IMR-90 (cell line): ENCODE measurements at regions not wholly inside any gene's neighbourhood (a gene's known extent, or its start where the extent isn't known, plus 50 kb on each side); places are given as distances from the start of the nearest gene placed in this dataset.

Experiments
- ATAC-seq: fragments of 200-7000 bp; cut with Tn5 transposase; 2 replicates; pipeline ENCODE4 v1.9.1; 2020; ENCODE audit warnings: low read depth, mild to moderate bottlenecking, moderate library complexity
- BruUV-seq: library from RNA; stranded (reverse); fragments of 400-500 nt; replicated peaks from 2 replicates; lab custom pipeline; 2021; lab: Mats Ljungman, UMichigan
- CTCF ChIA-PET: fragments of 300-600 bp; formaldehyde crosslinking; extraction: SDS; loops from one replicate; lab custom pipeline; 2021; ENCODE audit warnings: antibody characterized with exemption; lab: Yijun Ruan, JAX
- POLR2A ChIA-PET: fragments of 300-600 bp; sonication (Branson Sonifier 250); formaldehyde crosslinking; loops from one replicate; lab custom pipeline; 2022; ENCODE audit warnings: antibody characterized with exemption; ENCODE audit not compliant: unreplicated experiment; lab: Charles Lee
- DNase-seq: peaks from one replicate; pipeline ENCODE4 v3.0.0; 2013
- H2AFZ ChIP-seq: replicated peaks from 2 replicates; pipeline ENCODE3; 2013; ENCODE audit warnings: low read length, mild to moderate bottlenecking; ENCODE audit not compliant: poor library complexity
- H2AK5ac ChIP-seq: 2 replicates; pipeline ENCODE4 v1.6.1; 2013; ENCODE audit warnings: low read depth, low read length, inconsistent platforms
- H2AK9ac ChIP-seq: replicated peaks from 2 replicates; pipeline ENCODE3; 2013; ENCODE audit warnings: mild to moderate bottlenecking, low read depth, low read length, moderate library complexity; ENCODE audit not compliant: poor library complexity
- H2BK120ac ChIP-seq: 2 replicates; pipeline ENCODE4 v1.6.1; 2013; ENCODE audit warnings: low read depth, low read length, inconsistent platforms
- H2BK15ac ChIP-seq: 3 replicates; pipeline ENCODE4 v1.6.1; 2013; ENCODE audit warnings: low read depth, low read length, inconsistent platforms
- H2BK20ac ChIP-seq: 2 replicates; pipeline ENCODE4 v1.6.1; 2013; ENCODE audit warnings: low read depth, mild to moderate bottlenecking, inconsistent platforms, low read length, moderate library complexity
- H2BK5ac ChIP-seq: 2 replicates; pipeline ENCODE4 v1.6.1; 2013; ENCODE audit warnings: mild to moderate bottlenecking, low read depth, low read length, inconsistent platforms; ENCODE audit not compliant: poor library complexity, severe bottlenecking
- H3K14ac ChIP-seq: replicated peaks from 2 replicates; pipeline ENCODE4 v1.6.1; 2013; ENCODE audit warnings: low read depth, low read length, inconsistent platforms
- H3K18ac ChIP-seq: 2 replicates; pipeline ENCODE4 v1.6.1; 2013; ENCODE audit warnings: low read depth, low read length, control low read depth
- H3K23ac ChIP-seq: 2 replicates; pipeline ENCODE4 v1.6.1; 2013; ENCODE audit warnings: low read depth, low read length, inconsistent platforms
- H3K27ac ChIP-seq: 2 replicates; pipeline ENCODE4 v1.5.1; 2013; ENCODE audit warnings: mild to moderate bottlenecking, control low read depth, low read length; ENCODE audit not compliant: insufficient read depth
- H3K27me3 ChIP-seq: 2 replicates; pipeline ENCODE4 v1.6.1; 2013; ENCODE audit warnings: low read length; ENCODE audit not compliant: control insufficient read depth, insufficient read depth
- H3K36me3 ChIP-seq: 2 replicates; pipeline ENCODE4 v1.6.1; 2013; ENCODE audit warnings: low read length, mixed read lengths; ENCODE audit not compliant: control insufficient read depth, insufficient read depth
- H3K4ac ChIP-seq: 2 replicates; pipeline ENCODE4 v1.6.1; 2013; ENCODE audit warnings: low read depth, low read length, inconsistent platforms
- H3K4me1 ChIP-seq: 2 replicates; pipeline ENCODE4 v1.6.1; 2013; ENCODE audit warnings: low read length, mixed read lengths; ENCODE audit not compliant: control insufficient read depth, insufficient read depth
- H3K4me2 ChIP-seq: 2 replicates; pipeline ENCODE4 v1.6.1; 2013; ENCODE audit warnings: low read depth, mild to moderate bottlenecking, control low read depth, low read length, moderate library complexity
- H3K4me3 ChIP-seq: 2 replicates; pipeline ENCODE4 v1.5.1; 2013; ENCODE audit warnings: low read depth, mild to moderate bottlenecking, control low read depth, low read length, moderate library complexity; ENCODE audit not compliant: insufficient read depth
- H3K56ac ChIP-seq: 2 replicates; pipeline ENCODE4 v1.6.1; 2013; ENCODE audit warnings: low read length, inconsistent platforms; ENCODE audit not compliant: insufficient read depth; ENCODE audit errors: extremely low read depth
- H3K79me1 ChIP-seq, 2 experiments: 2 replicates each; pipeline ENCODE4 v1.6.1; 2013; ENCODE audit warnings: low read length in 2 of 2, inconsistent platforms in 1 of 2, low read depth in 1 of 2
- H3K9ac ChIP-seq: 2 replicates; pipeline ENCODE4 v1.6.1; 2013; ENCODE audit warnings: low read depth, low read length, control low read depth
- H3K9me1 ChIP-seq: 2 replicates; pipeline ENCODE4 v1.6.1; 2013; ENCODE audit warnings: low read length, inconsistent platforms; ENCODE audit not compliant: insufficient read depth
- H3K9me3 ChIP-seq: 2 replicates; pipeline ENCODE4 v1.6.1; 2013; ENCODE audit warnings: low read length; ENCODE audit not compliant: control insufficient read depth, insufficient read depth
- H4K20me1 ChIP-seq: 2 replicates; pipeline ENCODE4 v1.6.1; 2013; ENCODE audit warnings: low read length, inconsistent platforms; ENCODE audit not compliant: insufficient read depth
- H4K5ac ChIP-seq: 2 replicates; pipeline ENCODE4 v1.6.1; 2013; ENCODE audit warnings: mild to moderate bottlenecking, low read depth, low read length, control low read depth
- H4K8ac ChIP-seq, 2 experiments: 2 replicates each; pipeline ENCODE4 v1.6.1; 2013; ENCODE audit warnings: low read depth in 2 of 2, low read length in 2 of 2, control low read depth in 1 of 2, inconsistent platforms in 1 of 2
- H4K91ac ChIP-seq: 2 replicates; pipeline ENCODE4 v1.6.1; 2013; ENCODE audit warnings: low read depth, low read length, inconsistent platforms; ENCODE audit not compliant: insufficient read depth
- BHLHE40 ChIP-seq: fragments of 150-350 bp; IDR thresholded peaks from 2 replicates; pipeline ENCODE4 v1.6.1; 2016; ENCODE audit warnings: mild to moderate bottlenecking, low read depth, low read length
- CEBPB ChIP-seq: IDR thresholded peaks from 2 replicates; pipeline ENCODE4 v1.6.1; 2012; ENCODE audit warnings: low read depth, low read length, improper control_type of control experiment
- CHD1 ChIP-seq: IDR thresholded peaks from 2 replicates; pipeline ENCODE4 v1.6.1; 2012; ENCODE audit warnings: low read depth, low read length, improper control_type of control experiment
- ELK1 ChIP-seq: fragments of 150-350 bp; IDR thresholded peaks from 2 replicates; pipeline ENCODE4 v1.6.1; 2016; ENCODE audit warnings: low read depth, mild to moderate bottlenecking, low read length, moderate library complexity, borderline replicate concordance
- MAFK ChIP-seq: IDR thresholded peaks from 2 replicates; pipeline ENCODE4 v1.6.1; 2012; ENCODE audit warnings: low read depth, low read length, improper control_type of control experiment
- MAZ ChIP-seq: IDR thresholded peaks from 2 replicates; pipeline ENCODE4 v1.6.1; 2012; ENCODE audit warnings: low read depth, mild to moderate bottlenecking, low read length, improper control_type of control experiment, moderate library complexity, borderline replicate concordance
- MXI1 ChIP-seq: IDR thresholded peaks from 2 replicates; pipeline ENCODE4 v1.6.1; 2012; ENCODE audit warnings: low read depth, mild to moderate bottlenecking, low read length, moderate library complexity, borderline replicate concordance
- NFE2L2 ChIP-seq: fragments of 150-350 bp; IDR thresholded peaks from 2 replicates; pipeline ENCODE4 v1.6.1; 2016; ENCODE audit warnings: low read depth, mild to moderate bottlenecking, low read length
- RAD21 ChIP-seq: IDR thresholded peaks from 2 replicates; pipeline ENCODE4 v1.6.1; 2012; ENCODE audit warnings: low read length, improper control_type of control experiment
- RFX5 ChIP-seq: IDR thresholded peaks from 2 replicates; pipeline ENCODE4 v1.8.0; 2012; ENCODE audit warnings: low read depth, mild to moderate bottlenecking, low read length, moderate library complexity
- SMC3 ChIP-seq: fragments of 150-350 bp; IDR thresholded peaks from 2 replicates; pipeline ENCODE4 v1.6.1; 2016; ENCODE audit warnings: low read depth, mild to moderate bottlenecking, antibody characterized with exemption, low read length, moderate library complexity
- WGBS, 2 experiments: methylation state at CpG; one replicate each; pipeline versions ENCODE4 v1.1.5 to v1.1.7; 2013; ENCODE audit warnings: missing lambda C conversion rate in 2 of 2; ENCODE audit not compliant: insufficient read length in 1 of 2; ENCODE audit errors: extremely low coverage in 2 of 2; 5-methylcytosine and 5-hydroxymethylcytosine counted together
- dilution Hi-C: fragments of 300-500 bp; cut with HindIII; formaldehyde crosslinking; loops from one replicate; pipeline ENCODE4 v1.14.3; 2018; ENCODE audit warnings: low sequenced_read_pairs; ENCODE audit not compliant: unreplicated experiment
- in situ Hi-C: fragments of 300-500 bp; cut with MboI; formaldehyde crosslinking; loops from 3 replicates; pipeline ENCODE4 v1.14.3; 2019; ENCODE audit warnings: low sequenced_read_pairs, inconsistent platforms, mixed read lengths
- intact Hi-C: fragments of 100-400 bp; cut with micrococcal nuclease; formaldehyde crosslinking; loops from 2 replicates; pipeline ENCODE4 v1.10.0; 2022
- TF ChIP-seq, protein P1 (sequence below): fragments of 150-350 bp; IDR thresholded peaks from 2 replicates; pipeline ENCODE4 v1.6.1; 2017; ENCODE audit warnings: mild to moderate bottlenecking, antibody characterized with exemption, low read length, low read depth
- TF ChIP-seq, protein P2 (sequence below): conservative IDR thresholded peaks from 2 replicates; pipeline ENCODE4 v1.5.1; 2012; ENCODE audit warnings: mild to moderate bottlenecking, low read depth, low read length, improper control_type of control experiment

- no peaks in the 10 kb centered on the region for H3K36me3 ChIP-seq
- H2AK9ac ChIP-seq, result no peak overlapping the region
- TF ChIP-seq RFX5, result no peak
- TF ChIP-seq NFE2L2, result no peak
- no peak for TF ChIP-seq MXI1
- TF ChIP-seq, protein P1, sequence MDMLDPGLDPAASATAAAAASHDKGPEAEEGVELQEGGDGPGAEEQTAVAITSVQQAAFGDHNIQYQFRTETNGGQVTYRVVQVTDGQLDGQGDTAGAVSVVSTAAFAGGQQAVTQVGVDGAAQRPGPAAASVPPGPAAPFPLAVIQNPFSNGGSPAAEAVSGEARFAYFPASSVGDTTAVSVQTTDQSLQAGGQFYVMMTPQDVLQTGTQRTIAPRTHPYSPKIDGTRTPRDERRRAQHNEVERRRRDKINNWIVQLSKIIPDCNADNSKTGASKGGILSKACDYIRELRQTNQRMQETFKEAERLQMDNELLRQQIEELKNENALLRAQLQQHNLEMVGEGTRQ, result no peak
- TF ChIP-seq ELK1, result no peak
- peak; percentile 71 for TF ChIP-seq RAD21
- TF ChIP-seq CHD1, result no peak
- TF ChIP-seq, protein P2, sequence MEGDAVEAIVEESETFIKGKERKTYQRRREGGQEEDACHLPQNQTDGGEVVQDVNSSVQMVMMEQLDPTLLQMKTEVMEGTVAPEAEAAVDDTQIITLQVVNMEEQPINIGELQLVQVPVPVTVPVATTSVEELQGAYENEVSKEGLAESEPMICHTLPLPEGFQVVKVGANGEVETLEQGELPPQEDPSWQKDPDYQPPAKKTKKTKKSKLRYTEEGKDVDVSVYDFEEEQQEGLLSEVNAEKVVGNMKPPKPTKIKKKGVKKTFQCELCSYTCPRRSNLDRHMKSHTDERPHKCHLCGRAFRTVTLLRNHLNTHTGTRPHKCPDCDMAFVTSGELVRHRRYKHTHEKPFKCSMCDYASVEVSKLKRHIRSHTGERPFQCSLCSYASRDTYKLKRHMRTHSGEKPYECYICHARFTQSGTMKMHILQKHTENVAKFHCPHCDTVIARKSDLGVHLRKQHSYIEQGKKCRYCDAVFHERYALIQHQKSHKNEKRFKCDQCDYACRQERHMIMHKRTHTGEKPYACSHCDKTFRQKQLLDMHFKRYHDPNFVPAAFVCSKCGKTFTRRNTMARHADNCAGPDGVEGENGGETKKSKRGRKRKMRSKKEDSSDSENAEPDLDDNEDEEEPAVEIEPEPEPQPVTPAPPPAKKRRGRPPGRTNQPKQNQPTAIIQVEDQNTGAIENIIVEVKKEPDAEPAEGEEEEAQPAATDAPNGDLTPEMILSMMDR, result peak; percentile 55
- no peak for TF ChIP-seq MAZ
- TF ChIP-seq BHLHE40, result no peak
- peak; percentile 58 for TF ChIP-seq SMC3
- TF ChIP-seq MAFK, result no peak
- TF ChIP-seq CEBPB, result no peak
- H3K4ac ChIP-seq, result no peak overlapping the region
- no peak overlapping the region for H3K56ac ChIP-seq
- H2AK5ac ChIP-seq, result no peak overlapping the region
- no CpG with 5 or more reads among the region's 6 CpGs for WGBS, 2 experiments
- ATAC-seq (peak; percentile 72; the same call in 1 of the 2 replicates), DNase-seq (peak; percentile 41)
- no TSS peak for BruUV-seq
- dilution Hi-C loops, result no loop called here
- H3K4me1 ChIP-seq, result no peaks in the 10 kb centered on the region
- H2AFZ ChIP-seq, result peak overlapping the region; percentile 63
- no peak overlapping the region for H3K4me2 ChIP-seq
- H3K4me3 ChIP-seq, result no peak overlapping the region
- no peak overlapping the region for H3K14ac ChIP-seq
- intact Hi-C loops, result loop anchor here (1.0 kb wide), 1 partner anchor 122 kb away; no protein-coding TSS in a partner anchor
- H2BK120ac ChIP-seq, result no peak overlapping the region
- no peak overlapping the region for H4K8ac ChIP-seq
- no peak overlapping the region for H2BK20ac ChIP-seq
- H3K9me1 ChIP-seq, result no peaks in the 10 kb centered on the region; the same call in 1 of the 2 replicates
- no peaks in the 10 kb centered on the region for H4K20me1 ChIP-seq
- no peak overlapping the region for H2BK15ac ChIP-seq
- H3K9ac ChIP-seq, result no peak overlapping the region
- ChIA-PET POLR2A (no interaction called here), CTCF (interaction anchor here (0.6 to 1.7 kb wide), 5 partner anchors 13 to 122 kb away, joined by 3 to 7 read pairs (median 3); no protein-coding TSS in a partner anchor)
- no peak overlapping the region for H4K91ac ChIP-seq
- H3K27ac ChIP-seq, result no peak overlapping the region
- no peaks in the 10 kb centered on the region for H3K9me3 ChIP-seq
- no peak overlapping the region for H2BK5ac ChIP-seq
- no peaks in the 10 kb centered on the region for H3K79me1 ChIP-seq
- in situ Hi-C loops, result no loop called here
- H3K18ac ChIP-seq, result no peak overlapping the region
- peaks cover 76% of the 10 kb centered on the region for H3K27me3 ChIP-seq
- H3K23ac ChIP-seq, result no peak overlapping the region
- H4K5ac ChIP-seq, result no peak overlapping the region
These were observed 75.4 kb upstream of the ARAP3 start for GRCh38 chr5:141757402-141757801.
